ENCODE measurements at regions not wholly inside any gene's neighbourhood (a gene's known extent, or its start where the extent isn't known, plus 50 kb on each side); places are given as distances from the start of the nearest gene placed in this dataset.

GRCh38 chr5:101673120-101673519 is 623.0 kb downstream of the SLCO4C1 start:
- Histone ChIP-seq H3K9ac (ENCODE audit: insufficient read depth, low read depth, low read length) (no peak overlapping the region), H2AFZ (ENCODE audit: low read length) (no peak overlapping the region), H4K20me1 (ENCODE audit: insufficient read depth, low read length) (no peaks in the 10 kb centered on the region), H3K4me2 (ENCODE audit: low read depth, low read length) (no peak overlapping the region), H3K36me3 (replicated peaks in 1 of 2; ENCODE audit: control insufficient read depth in 1 of 2, insufficient read depth in 2 of 2, low read length in 2 of 2) (no peaks in the 10 kb centered on the region), H3K79me2 (ENCODE audit: insufficient read depth, low read length) (no peaks in the 10 kb centered on the region), H3K4me1 (ENCODE audit: insufficient read depth, low read length) (peaks cover 4% of the 10 kb centered on the region), H3K27me3 (ENCODE audit: control insufficient read depth in 1 of 2, insufficient read depth in 2 of 2, low read length in 2 of 2) (no peaks in the 10 kb centered on the region), H3K9me3 (ENCODE audit: low read length) (no peaks in the 10 kb centered on the region), H3K27ac (ENCODE audit: extremely low read length, insufficient read depth, low read length) (no peak overlapping the region), H3K4me3 (replicated peaks in 1 of 3; ENCODE audit: insufficient read depth in 1 of 3, low read depth in 2 of 3, low read length in 3 of 3) (no peak overlapping the region)
- intact Hi-C loops (cut with micrococcal nuclease; ENCODE audit: unreplicated experiment) (no loop called here), in situ Hi-C loops (cut with HindIII; ENCODE audit: extremely low pct_ligation_motif_present, low pct_unique_long_range_greater_than_20kb) (no loop called here)
- ChIA-PET POLR2A (no interaction called here), CTCF (ENCODE audit: low intra/inter-chr PET ratio, low total read pairs) (no interaction called here)
- no peak for ATAC-seq
- no TSS peak for BruUV-seq (replicated peaks)
- 37% methylated on average over 5 of the region's 5 CpGs for WGBS (ENCODE audit: low lambda C conversion rate)
- no peak for DNase-seq (ENCODE audit: low spot score)
- FAIRE-seq, result no peak
- no peak for TF ChIP-seq CSRNP2 (CRISPR knock-in tag; conservative IDR thresholded peaks at IDR 0.05; ENCODE audit: low read depth)
- no peak for TF ChIP-seq TIGD3 (CRISPR knock-in tag; IDR thresholded peaks at IDR 0.05; ENCODE audit: borderline replicate concordance)
- no peak for TF ChIP-seq NFE2L1 (CRISPR knock-in tag; IDR thresholded peaks at IDR 0.05; ENCODE audit: borderline replicate concordance)

- DNase-seq (ENCODE audit: low spot score), result no peak
- H3K4me1 ChIP-seq (ENCODE audit: insufficient read depth, low read length), result no peaks in the 10 kb centered on the region
- no peaks in the 10 kb centered on the region for H4K20me1 ChIP-seq (ENCODE audit: insufficient read depth, low read length)
- H3K4me2 ChIP-seq (ENCODE audit: low read depth, low read length), result no peak overlapping the region
- ChIA-PET CTCF (ENCODE audit: low intra/inter-chr PET ratio, low total read pairs) (no interaction called here), POLR2A (no interaction called here)
- in situ Hi-C loops (cut with HindIII; ENCODE audit: extremely low pct_ligation_motif_present, low pct_unique_long_range_greater_than_20kb) (no loop called here), intact Hi-C loops (cut with micrococcal nuclease; ENCODE audit: unreplicated experiment) (no loop called here)
- FAIRE-seq, result no peak
- 24% methylated on average over 9 of the region's 9 CpGs for whole genome bisulfite sequencing (ENCODE audit: low lambda C conversion rate)
- ATAC-seq, result no peak
- H3K36me3 ChIP-seq (replicated peaks in 1 of 2; ENCODE audit: control insufficient read depth in 1 of 2, insufficient read depth in 2 of 2, low read length in 2 of 2), result no peaks in the 10 kb centered on the region
- H3K9ac ChIP-seq (ENCODE audit: insufficient read depth, low read depth, low read length), result no peak overlapping the region
- BruUV-seq (replicated peaks), result no TSS peak
- no peaks in the 10 kb centered on the region for H3K27me3 ChIP-seq (ENCODE audit: control insufficient read depth in 1 of 2, insufficient read depth in 2 of 2, low read length in 2 of 2)
- H3K79me2 ChIP-seq (ENCODE audit: insufficient read depth, low read length), result no peaks in the 10 kb centered on the region
- no peaks in the 10 kb centered on the region for H3K9me3 ChIP-seq (ENCODE audit: low read length)
- no peak overlapping the region for H2AFZ ChIP-seq (ENCODE audit: low read length)
- H3K27ac ChIP-seq (ENCODE audit: extremely low read length, insufficient read depth, low read length), result no peak overlapping the region
- no peak overlapping the region for H3K4me3 ChIP-seq (replicated peaks in 1 of 3; ENCODE audit: insufficient read depth in 1 of 3, low read depth in 2 of 3, low read length in 3 of 3)
- TF ChIP-seq ZNF263 (CRISPR knock-in tag; IDR thresholded peaks at IDR 0.05) (no peak), STAG1 (CRISPR knock-in tag; IDR thresholded peaks at IDR 0.05) (no peak), ZBTB44 (CRISPR knock-in tag; IDR thresholded peaks at IDR 0.05) (no peak), THYN1 (CRISPR knock-in tag; IDR thresholded peaks at IDR 0.05; ENCODE audit: borderline replicate concordance, low read depth) (no peak), HHEX (CRISPR knock-in tag; IDR thresholded peaks at IDR 0.05) (no peak), NAIF1 (CRISPR knock-in tag; IDR thresholded peaks at IDR 0.05; ENCODE audit: borderline replicate concordance) (no peak), ZNF513 (CRISPR knock-in tag; conservative IDR thresholded peaks at IDR 0.05) (no peak), ZNF251 (CRISPR knock-in tag; IDR thresholded peaks at IDR 0.05) (no peak), SMYD3 (CRISPR knock-in tag; IDR thresholded peaks at IDR 0.05) (no peak), HDAC2 (CRISPR knock-in tag; IDR thresholded peaks at IDR 0.05) (no peak)
Observed at GRCh38 chr5:101664071-101664791, 631.9 kb downstream of the SLCO4C1 start.
